ENCODE measurements at regions not wholly inside any gene's neighbourhood (a gene's known extent, or its start where the extent isn't known, plus 50 kb on each side); places are given as distances from the start of the nearest gene placed in this dataset.

DNA sequence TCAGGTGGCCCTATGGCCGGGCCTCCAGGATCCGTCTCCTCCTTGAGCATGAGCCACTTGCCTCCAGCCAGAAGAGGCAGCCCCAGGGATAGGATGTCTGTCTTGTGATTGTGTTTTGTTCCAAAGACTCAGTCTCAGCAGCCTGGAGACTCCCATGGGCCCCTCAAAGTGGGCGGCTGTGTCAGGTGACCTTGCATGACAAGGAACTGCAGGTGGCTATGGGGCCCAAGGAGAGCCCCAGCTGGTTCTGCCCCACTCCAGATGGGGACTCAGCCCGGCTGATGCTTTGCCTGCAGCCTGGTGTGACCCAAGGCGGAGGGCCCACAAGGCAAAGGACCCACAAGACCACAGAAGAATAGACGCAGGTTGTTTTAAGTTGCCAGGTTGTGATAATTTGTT lies 284.3 kb upstream of the IRX4 start:
- H3K4me3 ChIP-seq, result no peak overlapping the region
- ATAC-seq, result no peak
- H3K36me3 Mint-ChIP-seq (ENCODE audit: low read depth), result no peaks in the 10 kb centered on the region

DNA sequence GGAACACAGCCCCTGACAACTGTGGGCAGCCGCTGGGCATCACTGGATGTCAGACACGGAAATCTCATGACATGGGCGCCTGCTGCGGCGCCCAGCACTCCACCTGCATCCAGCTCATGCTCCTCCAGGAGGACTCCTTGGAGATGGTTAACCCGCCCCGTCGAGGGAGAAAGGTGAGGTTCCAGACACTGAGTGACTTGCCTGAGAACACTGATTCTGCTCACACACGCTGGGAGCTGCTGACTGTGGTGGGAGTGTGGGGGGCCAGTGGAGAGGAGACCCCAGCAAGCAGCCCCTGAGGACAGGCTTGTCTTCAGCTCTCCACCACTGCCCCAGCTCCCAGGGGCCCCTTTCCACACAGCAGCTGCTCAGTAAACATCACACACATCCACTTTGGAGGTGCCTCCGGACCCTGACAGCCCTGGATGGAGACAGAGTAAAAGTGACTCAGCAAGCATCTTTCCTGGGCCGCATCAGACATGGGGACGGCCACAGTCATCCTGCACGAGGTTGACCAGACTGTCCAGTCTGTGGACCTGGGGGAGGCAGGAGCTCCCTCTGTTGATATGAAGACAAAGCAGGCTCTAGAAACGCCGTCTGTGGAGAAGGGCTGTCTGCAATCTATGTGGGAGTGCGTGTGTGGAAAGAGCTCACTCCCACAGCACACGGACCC lies 283.7 kb upstream of the IRX4 start:
- no peak for DNase-seq (ENCODE audit: low spot score)
- 0 out of 2 replicates have a peak, but pooled peaks cover 5% of the 10 kb centered on the region for H3F3A ChIP-seq (replicated peaks; ENCODE audit: low read depth)
- no peak overlapping the region for H3K27ac ChIP-seq (ENCODE audit: low read depth)
- Mint-ChIP-seq H3K4me1 (peaks cover 36% of the 10 kb centered on the region), H3K27me3 (ENCODE audit: insufficient read depth, low read depth, poor library complexity) (peaks cover 16% of the 10 kb centered on the region), H3K4me3 (no peak overlapping the region), H3K36me3 (ENCODE audit: low read depth) (no peaks in the 10 kb centered on the region), H3K27ac (no peak overlapping the region), H3K9me3 (no peaks in the 10 kb centered on the region; the same call in 2 of the 3 replicates)
- peaks cover 22% of the 10 kb centered on the region for H3K4me1 ChIP-seq (ENCODE audit: insufficient read depth)
- H3K9me2 ChIP-seq (ENCODE audit: insufficient read depth), result no peaks in the 10 kb centered on the region
- H3K79me2 ChIP-seq (replicated peaks; ENCODE audit: insufficient read depth), result no peaks in the 10 kb centered on the region
- H3K4me2 ChIP-seq, result no peak overlapping the region
- H3K4me3 ChIP-seq, result no peak overlapping the region
- no peak for ATAC-seq
- no peaks in the 10 kb centered on the region for H3K36me3 ChIP-seq (ENCODE audit: insufficient read depth)
- no peaks in the 10 kb centered on the region for H4K20me1 ChIP-seq (replicated peaks; ENCODE audit: insufficient read depth)
- no peak overlapping the region for H2AFZ ChIP-seq
- no peaks in the 10 kb centered on the region for H3K27me3 ChIP-seq (ENCODE audit: insufficient read depth)
- TF ChIP-seq CREB1 (CRISPR knock-in tag; IDR thresholded peaks at IDR 0.05; ENCODE audit: low read depth), result no peak
- TF ChIP-seq, protein P1, sequence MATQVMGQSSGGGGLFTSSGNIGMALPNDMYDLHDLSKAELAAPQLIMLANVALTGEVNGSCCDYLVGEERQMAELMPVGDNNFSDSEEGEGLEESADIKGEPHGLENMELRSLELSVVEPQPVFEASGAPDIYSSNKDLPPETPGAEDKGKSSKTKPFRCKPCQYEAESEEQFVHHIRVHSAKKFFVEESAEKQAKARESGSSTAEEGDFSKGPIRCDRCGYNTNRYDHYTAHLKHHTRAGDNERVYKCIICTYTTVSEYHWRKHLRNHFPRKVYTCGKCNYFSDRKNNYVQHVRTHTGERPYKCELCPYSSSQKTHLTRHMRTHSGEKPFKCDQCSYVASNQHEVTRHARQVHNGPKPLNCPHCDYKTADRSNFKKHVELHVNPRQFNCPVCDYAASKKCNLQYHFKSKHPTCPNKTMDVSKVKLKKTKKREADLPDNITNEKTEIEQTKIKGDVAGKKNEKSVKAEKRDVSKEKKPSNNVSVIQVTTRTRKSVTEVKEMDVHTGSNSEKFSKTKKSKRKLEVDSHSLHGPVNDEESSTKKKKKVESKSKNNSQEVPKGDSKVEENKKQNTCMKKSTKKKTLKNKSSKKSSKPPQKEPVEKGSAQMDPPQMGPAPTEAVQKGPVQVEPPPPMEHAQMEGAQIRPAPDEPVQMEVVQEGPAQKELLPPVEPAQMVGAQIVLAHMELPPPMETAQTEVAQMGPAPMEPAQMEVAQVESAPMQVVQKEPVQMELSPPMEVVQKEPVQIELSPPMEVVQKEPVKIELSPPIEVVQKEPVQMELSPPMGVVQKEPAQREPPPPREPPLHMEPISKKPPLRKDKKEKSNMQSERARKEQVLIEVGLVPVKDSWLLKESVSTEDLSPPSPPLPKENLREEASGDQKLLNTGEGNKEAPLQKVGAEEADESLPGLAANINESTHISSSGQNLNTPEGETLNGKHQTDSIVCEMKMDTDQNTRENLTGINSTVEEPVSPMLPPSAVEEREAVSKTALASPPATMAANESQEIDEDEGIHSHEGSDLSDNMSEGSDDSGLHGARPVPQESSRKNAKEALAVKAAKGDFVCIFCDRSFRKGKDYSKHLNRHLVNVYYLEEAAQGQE (IDR thresholded peaks at IDR 0.05; ENCODE audit: unreplicated experiment), result no peak
- TF ChIP-seq POLR2AphosphoS5 (IDR thresholded peaks at IDR 0.05; ENCODE audit: low read depth), result no peak
- TF ChIP-seq JUNB (IDR thresholded peaks at IDR 0.05; ENCODE audit: unreplicated experiment), result no peak

More for the DNA sequence above, 284.3 kb upstream of the IRX4 start:
- Mint-ChIP-seq H3K4me1 (peaks cover 36% of the 10 kb centered on the region), H3K4me3 (no peak overlapping the region), H3K9me3 (no peaks in the 10 kb centered on the region; the same call in 2 of the 3 replicates), H3K27ac (no peak overlapping the region), H3K27me3 (ENCODE audit: insufficient read depth, low read depth, poor library complexity) (peaks cover 16% of the 10 kb centered on the region)
- Histone ChIP-seq H3K27me3 (ENCODE audit: insufficient read depth) (no peaks in the 10 kb centered on the region), H3K36me3 (ENCODE audit: insufficient read depth) (no peaks in the 10 kb centered on the region), H3F3A (replicated peaks; ENCODE audit: low read depth) (0 out of 2 replicates have a peak, but pooled peaks cover 5% of the 10 kb centered on the region), H4K20me1 (replicated peaks; ENCODE audit: insufficient read depth) (no peaks in the 10 kb centered on the region), H3K27ac (ENCODE audit: low read depth) (no peak overlapping the region), H3K9me2 (ENCODE audit: insufficient read depth) (no peaks in the 10 kb centered on the region), H3K4me2 (no peak overlapping the region), H2AFZ (no peak overlapping the region), H3K79me2 (replicated peaks; ENCODE audit: insufficient read depth) (no peaks in the 10 kb centered on the region), H3K4me1 (ENCODE audit: insufficient read depth) (peaks cover 22% of the 10 kb centered on the region)
- DNase-seq (ENCODE audit: low spot score), result no peak
- no peak for TF ChIP-seq EZH2phosphoT487 (IDR thresholded peaks at IDR 0.05; ENCODE audit: unreplicated experiment)
- TF ChIP-seq, protein P2, sequence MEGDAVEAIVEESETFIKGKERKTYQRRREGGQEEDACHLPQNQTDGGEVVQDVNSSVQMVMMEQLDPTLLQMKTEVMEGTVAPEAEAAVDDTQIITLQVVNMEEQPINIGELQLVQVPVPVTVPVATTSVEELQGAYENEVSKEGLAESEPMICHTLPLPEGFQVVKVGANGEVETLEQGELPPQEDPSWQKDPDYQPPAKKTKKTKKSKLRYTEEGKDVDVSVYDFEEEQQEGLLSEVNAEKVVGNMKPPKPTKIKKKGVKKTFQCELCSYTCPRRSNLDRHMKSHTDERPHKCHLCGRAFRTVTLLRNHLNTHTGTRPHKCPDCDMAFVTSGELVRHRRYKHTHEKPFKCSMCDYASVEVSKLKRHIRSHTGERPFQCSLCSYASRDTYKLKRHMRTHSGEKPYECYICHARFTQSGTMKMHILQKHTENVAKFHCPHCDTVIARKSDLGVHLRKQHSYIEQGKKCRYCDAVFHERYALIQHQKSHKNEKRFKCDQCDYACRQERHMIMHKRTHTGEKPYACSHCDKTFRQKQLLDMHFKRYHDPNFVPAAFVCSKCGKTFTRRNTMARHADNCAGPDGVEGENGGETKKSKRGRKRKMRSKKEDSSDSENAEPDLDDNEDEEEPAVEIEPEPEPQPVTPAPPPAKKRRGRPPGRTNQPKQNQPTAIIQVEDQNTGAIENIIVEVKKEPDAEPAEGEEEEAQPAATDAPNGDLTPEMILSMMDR (conservative IDR thresholded peaks at IDR 0.05; ENCODE audit: low read depth in 2 of 2), result no peak
- TF ChIP-seq, protein P1 (IDR thresholded peaks at IDR 0.05; ENCODE audit: unreplicated experiment), result no peak

Data from GM23338 (cell line).